ENCODE measurements at regions not wholly inside any gene's neighbourhood (a gene's known extent, or its start where the extent isn't known, plus 50 kb on each side); places are given as distances from the start of the nearest gene placed in this dataset.
"Not testable (repeated sequence)": the region's sequence is repeated elsewhere in the genome, so short reads cannot be mapped to it uniquely, and the experiment has no call there.

DNA sequence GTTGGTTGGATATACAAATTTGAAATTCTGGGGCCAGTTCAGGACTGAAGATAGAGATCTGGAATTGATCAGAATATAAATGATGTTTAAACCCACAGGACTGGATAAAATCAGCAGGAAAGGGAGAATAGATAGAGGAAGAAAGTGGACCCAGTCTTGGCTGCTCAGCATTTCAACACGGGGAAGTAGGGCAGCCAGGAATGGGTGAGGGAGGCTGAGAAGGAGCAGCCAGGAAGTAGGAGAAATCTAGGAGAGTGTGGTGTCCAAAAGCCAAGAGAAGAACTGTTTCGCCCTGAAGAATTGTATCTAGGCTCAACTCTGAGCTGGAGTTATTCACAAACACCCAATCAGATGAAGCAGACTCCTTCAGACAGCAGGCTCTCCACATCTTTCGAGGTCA, 197.9 kb downstream of the CDCA7 start:
- DNase-seq = no peak

DNA sequence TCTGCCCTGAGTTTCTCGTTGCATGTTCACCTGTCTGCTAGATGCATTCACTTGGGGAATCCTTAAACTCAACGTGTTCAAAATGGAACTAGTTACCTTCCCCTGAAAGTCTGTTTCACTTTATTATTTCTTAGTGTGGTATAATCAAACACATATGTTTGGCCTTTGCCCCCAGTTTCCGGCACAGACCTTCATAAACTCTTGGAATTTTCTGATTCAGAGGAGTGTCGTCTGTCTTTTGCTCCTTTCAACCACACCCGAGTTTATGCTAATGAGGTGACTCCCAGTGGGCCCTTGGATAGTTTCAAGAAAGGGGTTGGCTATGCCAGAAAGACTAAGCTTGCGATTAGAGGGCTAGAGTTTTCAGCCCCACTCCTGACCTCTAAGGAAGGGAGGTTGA, 198.9 kb downstream of the CDCA7 start:
- no peak for DNase-seq

DNA sequence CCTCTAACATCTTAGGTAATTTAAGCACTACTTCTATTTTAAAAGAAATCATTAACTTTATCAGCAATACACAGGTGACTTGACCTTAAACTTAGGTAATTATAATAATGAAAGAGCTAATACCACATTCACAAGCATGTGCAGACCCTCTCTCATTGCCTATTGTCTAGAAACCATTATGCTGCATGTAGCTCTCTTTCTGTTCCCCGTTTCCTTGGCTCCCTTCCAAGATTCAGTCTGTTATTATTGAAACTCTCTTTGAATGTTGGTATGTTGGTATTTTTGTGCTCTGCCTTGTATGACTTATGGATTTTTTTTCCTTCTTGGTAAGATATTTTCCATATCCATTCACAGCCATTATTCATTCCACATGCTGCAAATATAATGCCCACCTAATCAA, 201.2 kb downstream of the CDCA7 start:
- DNase-seq = no peak

DNA sequence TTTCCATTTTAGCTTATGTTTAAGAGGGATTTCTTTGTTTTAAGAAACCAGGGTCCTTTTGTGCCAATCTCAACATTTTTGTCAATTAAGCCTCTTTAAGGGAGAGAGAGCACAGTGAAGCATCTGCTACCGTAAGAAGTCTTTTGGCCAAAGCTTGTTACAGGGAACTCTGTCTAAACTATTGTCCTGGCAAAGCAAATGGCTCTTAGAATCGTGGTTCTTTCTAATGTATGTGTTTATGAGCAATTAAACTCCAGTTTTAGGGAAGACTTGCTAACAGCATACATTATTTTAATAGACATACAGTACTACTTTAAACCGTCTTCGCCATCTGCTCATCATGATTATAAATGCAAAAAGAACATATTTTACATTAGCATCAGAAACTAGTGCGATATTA, 202.1 kb downstream of the CDCA7 start:
- DNase-seq = no peak

DNA sequence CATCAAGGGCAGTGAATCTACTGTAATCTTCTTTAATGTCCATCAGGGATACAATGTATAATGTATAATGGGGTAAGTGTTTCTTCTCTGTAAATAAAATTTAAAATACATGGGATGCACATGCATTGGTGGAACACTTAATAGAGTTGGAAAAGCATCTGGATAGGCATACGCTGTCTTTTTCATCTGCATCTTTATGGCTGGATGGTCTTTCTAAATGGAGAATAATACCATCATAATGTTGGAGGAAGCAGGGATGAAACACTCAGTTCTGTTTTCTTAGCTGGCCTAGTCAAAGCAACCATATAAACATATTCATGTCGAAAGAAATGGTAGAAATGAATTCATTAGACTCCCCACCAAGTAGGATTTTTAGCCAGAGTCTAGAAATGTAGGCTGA, 202.8 kb downstream of the CDCA7 start:
- no peak for DNase-seq

DNA sequence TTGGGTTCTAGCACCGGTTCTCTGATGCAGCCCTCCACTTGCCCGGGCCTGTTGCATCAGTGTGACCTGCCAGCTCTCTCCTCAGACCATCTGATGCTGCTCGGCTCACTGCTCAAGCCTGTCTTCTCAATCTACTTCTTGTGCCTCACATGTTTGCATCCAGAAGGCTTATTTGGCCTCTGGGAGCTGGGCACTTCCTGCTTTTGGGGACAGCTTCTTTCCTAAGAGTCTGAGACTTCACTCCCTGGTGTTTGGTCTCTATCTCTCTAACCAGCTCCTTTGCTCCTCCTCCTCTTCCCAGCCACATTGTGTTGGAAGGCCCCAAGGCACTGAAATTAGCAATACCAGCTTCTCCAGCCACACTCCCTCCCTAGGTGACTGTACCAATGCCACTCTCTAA, 212.8 kb downstream of the CDCA7 start:
- DNase-seq = no peak

DNA sequence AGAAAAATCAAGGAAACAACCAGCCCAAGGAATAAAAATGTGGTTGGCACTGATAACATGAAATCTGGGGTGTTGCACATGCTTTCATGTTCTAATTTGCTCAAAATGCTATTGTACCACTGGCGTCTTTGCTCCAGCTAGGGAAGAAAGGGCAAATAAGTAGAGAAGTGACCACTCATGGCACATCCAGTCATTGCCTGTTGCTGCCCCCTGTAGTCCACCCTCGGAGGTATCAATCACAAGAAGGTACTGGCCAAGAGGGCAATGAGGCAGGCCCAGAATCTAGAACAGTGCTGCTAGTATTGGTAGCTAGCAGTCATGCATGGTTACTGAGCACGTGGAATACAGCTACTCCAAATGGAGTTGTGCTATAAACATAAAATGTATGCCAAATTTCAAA, 213.4 kb downstream of the CDCA7 start:
- no peak for DNase-seq

DNA sequence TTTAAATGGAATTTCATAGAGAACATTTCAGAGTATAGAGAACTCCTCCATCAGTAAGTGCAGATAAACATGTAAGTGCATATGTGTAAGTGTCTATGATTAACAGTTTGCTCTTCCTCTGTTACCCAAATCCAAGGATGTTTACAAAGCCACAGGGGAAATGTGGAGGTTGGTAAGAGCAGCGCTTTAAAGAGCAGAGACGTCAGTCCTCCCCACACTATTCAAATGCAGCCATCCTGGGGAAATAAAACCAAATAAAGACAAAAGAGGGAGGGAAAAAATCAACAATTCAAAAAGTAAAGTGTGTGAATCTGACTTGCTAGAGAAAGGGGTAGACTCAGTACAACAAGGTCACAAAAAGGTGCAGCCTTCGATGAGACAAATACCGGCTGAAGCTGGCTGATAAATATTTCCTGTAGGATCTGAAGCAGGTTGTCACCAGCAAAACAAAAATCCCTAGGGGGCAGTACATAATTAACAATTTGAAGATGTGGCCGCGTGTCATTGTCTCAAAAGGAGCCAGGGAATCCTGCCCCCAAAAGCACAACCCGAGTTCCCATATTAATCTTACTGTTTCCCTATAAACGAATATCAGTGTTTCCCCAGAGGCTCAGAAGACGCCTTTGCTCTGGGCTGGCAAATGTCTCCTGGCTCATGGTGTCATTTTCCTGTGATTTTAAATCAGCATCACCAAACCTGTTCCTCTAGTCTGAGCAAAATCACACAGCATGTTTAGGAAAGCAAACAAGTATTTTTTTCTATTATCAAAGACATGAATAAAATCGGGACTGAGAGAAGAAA, 216.5 kb downstream of the CDCA7 start:
- DNase-seq = no peak

DNA sequence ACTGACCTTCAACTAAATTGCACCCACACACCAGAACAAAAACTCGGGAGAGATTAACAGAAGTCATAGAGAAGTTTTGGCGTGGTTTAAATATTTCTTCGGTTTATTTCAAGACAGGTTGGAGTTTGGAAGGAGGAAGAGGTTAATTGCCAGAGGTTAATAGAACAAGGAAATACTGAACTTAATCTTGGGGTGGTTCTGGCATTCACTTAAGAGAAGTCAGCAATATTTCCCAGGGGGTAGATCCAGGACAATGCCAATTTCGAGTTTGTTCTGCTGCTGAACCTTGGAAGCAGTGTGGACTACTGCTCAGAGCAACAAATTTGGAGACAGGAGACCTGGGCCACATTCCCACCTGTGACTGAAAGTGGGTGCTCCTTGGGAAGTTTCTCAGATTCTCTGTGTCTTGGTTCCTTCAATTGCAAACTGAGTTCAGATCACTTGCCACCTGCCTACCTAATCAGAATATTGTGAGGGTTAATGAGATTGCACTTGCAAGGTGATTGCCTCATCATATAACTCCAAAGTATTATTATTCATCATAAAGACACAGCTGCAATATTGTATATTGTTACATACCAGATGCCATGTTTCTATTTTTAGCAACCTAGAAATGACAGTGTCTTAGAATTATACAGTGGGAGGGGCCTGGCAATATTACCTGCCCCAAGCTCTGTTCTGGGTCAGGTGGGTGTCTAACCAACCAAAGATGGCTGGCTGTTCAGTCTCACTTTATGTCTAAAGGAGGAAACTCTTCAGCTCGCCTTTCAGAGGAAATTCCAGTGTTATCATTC, 217.4 kb downstream of the CDCA7 start:
- no peak for DNase-seq

DNA sequence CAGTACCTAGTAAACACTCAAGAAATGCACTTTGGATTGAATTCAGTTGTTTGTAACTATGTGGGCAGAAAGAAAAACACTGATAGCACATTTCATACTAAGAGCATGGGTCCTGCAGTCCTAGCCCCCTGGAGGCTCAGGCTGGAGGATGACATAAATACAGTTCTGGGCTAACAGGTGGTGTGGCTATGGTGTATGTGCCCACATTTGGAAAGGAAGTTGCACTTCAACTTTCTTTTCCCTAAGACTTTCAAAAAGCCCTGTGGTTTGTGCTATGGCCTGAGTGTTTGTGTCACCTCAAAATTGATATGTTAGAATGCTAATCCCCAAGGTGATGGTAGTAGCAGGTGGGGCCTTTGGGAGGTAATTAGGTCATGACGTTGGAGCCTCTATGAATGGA, 218.2 kb downstream of the CDCA7 start:
- DNase-seq = no peak

DNA sequence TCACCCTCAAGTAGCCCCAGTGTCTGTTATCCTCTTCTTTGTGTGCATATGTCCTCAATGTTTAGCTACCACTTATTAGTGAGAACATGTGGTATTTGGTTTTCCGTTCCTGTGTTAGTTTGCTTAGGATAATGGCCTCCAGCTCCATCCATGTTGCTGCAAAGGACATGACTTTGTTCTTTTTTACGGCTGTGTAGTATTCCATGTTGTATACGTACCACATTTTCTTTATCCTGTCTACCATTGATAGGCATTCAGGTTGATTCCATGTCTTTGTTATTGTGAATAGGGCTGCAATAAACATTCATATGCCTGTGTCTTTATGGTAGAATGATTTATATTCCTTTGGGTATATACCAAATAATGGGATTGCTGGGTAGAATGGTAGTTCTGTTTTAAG, 219.1 kb downstream of the CDCA7 start:
- not testable (repeated sequence) for DNase-seq

DNA sequence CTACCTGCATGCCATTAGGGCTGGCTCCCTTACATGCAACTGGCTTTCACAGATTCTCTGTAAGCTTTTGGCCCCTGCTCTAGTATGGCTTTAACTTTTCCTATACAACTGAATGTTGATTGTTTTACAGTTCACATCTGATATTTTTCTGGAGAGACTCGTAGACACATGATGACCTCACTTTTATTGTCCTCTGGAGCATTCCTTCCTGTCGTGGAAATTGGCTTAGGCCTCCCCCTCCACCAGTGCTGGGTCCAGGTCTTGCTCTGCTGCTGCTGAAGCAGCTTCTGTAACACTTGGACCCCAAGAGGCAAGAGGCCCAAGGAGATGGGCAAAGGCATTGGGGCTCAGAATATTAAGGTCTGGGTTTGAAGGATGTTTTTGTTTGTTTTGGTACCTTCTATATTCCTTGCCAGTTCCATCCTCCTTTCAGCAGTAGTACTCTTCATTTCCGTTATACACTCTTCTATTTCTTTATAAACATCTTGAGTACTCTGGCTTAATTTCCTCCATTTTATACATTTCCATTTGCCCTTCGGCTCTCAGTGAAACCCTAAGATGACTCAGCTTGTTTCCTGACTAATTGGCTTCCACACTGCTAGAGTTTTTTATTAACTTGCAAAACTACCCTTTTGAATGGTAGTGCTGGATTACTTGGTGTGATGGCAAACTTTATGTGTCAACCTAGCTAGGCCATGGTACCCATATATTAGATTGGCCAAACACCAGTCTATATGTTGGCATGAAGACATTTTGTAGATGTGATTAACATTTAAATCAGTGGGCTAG, 219.8 kb downstream of the CDCA7 start:
- DNase-seq = no peak

DNA sequence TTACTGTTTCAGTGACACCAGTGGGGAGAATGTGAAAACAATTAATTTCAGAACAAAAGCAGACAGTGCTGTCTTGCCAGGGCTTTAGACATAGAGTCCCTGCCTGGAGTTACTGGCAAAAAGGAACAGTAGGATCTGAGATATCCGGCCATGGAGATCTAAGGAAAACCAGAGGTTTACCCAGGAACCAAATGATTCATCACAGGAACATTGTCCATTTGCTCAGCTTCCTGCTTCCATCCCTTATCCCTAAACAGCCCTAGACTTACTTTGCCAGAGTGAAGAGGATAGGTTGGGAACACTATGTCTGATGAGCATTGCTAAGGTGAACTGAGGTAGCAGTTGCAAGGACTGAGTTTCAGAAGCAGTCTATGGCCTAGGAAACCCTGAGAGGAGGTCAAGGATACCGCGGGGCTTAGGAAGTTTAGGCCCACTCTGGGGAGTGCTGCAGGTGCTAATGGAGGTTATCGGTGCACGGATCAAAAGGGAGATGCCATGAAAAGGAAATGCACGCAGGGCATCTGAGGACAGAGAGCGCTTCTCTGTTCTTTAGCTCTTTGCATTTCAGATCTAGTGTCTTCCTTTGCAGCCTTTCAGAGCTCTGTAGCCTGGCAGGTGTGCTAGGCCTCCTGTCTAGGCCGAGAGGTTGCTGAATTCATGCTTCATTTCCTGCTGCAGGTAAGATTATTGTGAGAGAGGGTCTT, 223.9 kb downstream of the CDCA7 start:
- DNase-seq = no peak

DNA sequence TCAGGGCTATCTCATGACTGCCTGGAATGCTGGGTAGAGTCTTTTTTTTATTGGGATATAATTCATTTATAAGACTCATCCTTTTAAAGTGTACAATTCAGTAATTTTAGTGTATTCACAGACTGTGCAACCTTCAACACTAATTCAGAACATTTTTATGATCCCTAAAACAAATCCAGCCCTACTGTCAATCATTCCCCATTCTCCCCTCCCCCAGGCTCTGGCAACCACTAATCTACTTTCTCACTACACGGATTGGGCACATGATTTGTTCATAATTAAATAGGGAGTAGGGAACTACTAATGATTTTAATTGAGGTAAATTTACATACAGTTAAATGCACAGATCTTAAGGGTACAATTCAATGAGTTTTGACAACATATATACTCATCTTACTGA, 225.7 kb downstream of the CDCA7 start:
- no peak for DNase-seq

DNA sequence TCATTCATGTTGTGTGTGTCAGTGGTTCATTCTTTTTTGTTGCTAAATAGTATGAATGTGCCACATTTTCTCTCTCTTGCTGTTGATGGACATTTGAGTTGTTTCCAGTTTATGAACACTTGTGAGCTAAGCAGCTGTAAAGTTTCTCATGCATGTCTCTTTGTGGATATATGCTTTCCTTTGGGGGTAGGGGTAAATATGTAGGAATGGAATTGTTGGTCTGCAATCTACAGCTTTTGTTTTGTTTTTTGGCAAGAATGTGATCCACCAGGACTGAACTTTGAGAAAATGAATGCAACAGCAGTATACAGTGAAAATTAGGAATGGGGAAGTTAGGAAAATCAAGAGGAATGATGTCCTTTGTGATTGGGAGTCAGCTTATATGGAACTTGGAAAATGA, 226.3 kb downstream of the CDCA7 start:
- DNase-seq = no peak

DNA sequence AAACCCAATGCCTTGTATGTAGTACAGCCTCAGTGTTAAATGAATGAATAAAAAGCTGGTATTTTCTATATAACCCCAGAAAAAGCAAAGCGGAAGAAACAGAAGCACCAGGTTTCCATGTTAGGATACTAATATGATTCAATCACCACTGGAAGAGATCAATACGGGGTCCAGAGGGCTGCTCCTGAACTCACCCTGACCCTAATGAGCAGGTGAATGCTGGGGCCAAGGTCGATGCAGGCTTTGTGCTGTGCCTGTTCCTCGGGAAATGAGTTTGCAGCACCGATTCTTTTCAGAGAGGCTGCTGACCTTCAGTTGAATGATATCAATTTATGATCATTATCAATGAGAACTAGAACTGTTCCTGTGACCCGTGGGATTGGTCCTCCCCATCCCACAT, 228.5 kb downstream of the CDCA7 start:
- DNase-seq = no peak

DNA sequence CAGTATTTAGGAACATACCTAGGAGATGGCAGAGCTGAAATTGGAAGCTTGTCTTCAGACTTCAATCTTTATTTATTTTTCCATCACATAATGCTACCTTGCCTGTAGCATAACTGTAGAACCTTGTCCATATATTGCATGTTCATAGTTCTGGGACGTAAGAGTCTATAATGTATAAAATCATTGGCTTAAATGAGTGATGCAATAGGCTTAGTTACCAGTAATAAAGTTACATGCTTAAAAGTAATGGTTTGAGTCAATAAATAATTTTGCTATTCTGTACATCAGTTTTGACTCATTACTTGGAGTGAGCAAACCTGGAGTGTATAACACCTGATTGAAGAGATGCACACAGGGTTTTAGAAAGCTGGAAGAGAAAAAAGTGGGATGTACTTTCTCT, 229.3 kb downstream of the CDCA7 start:
- no peak for DNase-seq

DNA sequence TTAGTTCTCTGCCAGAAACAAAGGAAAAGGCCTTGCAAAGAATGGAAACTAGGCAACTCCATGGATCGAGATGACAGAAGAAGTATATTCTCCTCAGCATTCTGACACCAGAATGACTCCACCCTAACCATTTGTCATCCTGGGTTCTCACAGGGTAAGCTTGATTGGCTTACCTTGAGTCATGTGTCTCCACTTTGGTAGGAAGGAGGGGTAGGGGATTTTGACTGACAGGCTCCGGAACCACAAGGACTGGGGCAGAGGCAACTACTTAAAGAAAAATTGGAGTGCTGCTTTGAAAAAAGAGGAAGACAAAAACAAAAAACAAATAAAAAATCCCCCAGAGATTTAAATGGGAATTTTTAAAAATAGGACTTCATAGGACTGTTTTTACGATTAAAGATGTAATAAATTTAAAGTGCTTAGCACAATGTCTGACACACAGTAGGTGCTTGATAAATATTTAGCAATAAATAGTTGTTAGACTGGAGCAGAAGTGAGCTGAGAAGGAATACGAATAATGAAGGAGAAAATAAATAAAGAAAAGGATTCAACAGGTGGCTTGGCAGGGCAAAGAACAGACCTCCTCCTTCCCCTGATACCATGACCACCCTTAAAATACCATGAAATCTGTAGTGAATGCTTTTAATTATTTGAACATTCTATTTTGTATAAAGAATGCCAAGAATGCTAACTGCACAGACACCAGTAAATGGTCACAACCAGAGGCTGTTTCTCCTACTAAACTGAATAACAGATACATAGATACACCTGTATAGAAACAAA, 230.2 kb downstream of the CDCA7 start:
- no peak for DNase-seq

DNA sequence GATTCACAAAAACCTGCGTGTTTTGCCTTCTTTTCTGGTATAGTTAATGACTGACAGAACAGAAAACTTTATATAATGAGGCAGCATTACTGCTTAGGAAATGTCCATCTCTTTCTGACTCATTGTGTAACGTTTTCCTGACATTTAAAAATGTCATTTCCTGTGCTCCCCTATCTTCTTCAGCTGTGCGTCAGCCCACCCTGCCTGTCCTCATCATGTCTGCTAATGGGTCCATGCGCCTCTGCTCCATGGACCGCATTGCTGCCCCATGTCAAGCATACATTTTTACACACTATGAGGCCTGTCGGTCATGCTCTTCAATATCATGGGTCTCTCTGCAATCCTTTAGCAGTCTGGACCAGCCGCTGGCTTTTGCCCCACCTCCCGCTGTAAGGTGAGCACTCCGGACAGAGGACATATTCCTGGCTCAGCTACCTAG, 234.3 kb downstream of the CDCA7 start:
- DNase-seq = no peak

DNA sequence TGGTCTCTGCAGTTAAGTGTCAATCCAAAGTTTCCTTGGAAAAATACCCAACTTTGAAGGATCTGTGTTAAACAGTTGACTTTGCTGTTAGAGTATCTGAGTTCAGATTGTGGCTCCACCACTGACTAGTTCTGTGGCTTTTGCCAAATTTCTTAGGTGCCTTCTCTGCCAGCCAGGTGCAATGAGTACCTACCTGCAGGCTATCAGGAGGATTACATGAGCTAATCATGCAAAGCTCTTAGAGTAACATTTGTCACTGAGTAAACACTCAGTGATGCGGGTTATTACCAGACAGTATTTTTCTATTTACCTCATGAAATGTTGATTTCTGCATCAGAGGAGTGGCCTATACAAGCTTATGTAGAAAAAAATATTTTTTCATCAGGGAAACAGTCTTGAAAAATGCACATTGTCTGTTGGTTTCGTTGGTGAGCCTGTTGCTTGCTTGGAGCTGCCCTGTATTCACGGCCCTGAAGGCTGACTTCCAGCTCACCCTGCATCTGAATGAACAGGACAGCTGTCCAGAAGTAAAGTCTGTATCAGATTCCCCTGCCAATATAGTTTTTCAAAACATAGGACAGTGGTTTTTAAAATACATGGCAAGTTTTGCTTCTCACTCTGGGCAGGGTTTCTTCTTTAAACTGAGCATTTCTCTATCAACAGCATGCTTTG, 235.1 kb downstream of the CDCA7 start:
- no peak for DNase-seq

DNA sequence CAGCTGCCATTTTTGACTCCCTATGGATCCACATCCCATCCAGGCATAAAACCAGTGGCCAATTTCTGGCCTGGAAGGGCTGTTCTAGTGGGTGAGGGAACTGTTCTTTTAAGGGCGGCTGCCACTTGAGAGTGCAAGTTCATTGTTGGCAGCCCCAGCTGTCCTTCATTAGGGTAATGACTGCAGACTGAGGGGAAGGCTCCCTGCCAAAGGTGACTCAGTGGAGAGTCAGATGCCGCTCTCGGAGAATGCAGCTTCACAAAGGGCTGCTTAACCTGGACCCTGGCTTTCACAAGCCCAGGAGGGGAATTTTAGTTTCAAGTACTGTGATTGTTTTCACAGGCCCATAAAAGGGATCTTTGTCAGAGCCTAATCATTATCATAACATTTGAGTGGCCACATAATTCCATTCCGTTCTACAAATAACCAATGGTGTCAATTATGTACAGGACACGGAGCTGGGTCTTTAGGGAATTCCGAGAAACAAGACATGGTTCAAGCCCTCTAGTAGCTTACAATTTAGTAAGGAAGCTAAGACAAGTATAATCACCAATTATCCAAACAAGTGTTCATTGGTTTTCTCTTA, 235.7 kb downstream of the CDCA7 start:
- DNase-seq = no peak

All from GDM1 (cell line).